Dedifferentiated amniotic fluid mesenchymal stem cell (primary cell): ENCODE measurements at regions not wholly inside any gene's neighbourhood (a gene's known extent, or its start where the extent isn't known, plus 50 kb on each side); places are given as distances from the start of the nearest gene placed in this dataset.

ENCODE experiments used
- DNase-seq: peaks from one replicate; pipeline ENCODE4 v3.0.0-alpha.2; 2016; ENCODE audit errors: extremely low spot score

DNA sequence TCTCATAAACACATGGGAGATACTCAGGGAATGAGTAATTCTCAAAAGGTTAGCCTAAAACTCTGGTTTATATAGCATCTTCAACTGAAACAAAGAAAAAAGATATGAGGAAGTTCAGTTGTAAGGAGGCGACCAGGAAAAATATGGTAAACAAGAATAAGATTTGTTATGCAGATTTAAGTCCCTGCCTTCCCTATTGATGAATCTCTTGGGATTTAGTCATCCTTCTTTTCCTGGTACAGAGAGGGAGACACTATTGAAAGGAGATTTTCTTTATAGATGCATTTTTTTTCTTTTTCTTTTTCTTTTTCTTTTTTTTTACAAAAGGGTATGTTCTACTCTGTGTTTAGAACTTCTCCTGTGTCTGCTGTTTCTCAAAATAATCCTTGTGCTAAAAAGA lies 557.5 kb downstream of the DNAJB9 start:
- DNase-seq = no peak

GRCh38 chr7:109131141-109131540 lies 561.5 kb downstream of the DNAJB9 start:
- no peak for DNase-seq

DNA sequence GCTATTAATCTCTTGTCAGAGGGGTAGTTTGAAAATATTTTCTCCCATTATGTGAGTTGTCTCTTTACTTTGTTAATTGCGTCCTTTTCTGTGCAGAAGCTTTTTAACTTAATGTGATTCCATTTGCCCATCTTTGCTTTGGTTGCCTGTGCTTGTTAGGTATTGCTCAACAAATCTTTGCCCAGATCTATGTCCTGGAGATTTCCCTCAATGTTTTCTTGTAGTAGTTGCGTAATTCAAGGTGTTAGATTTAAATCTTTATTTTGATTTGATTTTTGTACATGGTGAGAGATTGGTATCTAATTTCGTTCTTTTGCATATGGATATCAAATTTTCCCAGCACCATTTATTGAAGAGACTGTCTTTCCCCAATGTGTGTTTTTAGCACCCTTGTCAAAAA lies 567.2 kb downstream of the DNAJB9 start:
- DNase-seq = no peak

- no peak for DNase-seq
Observed at GRCh38 chr7:109154748-109155147, 585.1 kb downstream of the DNAJB9 start.

DNA sequence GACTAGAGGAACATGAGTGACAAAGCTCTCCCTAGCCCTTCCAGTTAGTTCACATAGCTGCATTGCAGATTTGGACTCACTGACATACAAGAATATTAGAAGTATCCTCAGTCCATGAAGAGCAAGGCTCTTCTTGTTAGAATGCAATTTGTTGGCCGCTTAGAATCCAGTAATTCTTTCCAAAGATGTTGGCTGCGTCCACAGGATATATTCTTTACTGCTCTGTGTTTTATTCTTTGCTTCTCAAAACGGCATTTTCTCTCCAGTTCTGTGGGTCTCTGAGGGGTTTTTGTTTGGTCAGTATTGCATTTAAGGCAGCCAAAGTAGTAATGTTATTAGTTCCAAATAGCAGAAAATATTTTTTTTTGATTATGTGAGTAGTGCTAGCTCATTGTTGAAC lies 588.6 kb downstream of the DNAJB9 start:
- DNase-seq = no peak

DNA sequence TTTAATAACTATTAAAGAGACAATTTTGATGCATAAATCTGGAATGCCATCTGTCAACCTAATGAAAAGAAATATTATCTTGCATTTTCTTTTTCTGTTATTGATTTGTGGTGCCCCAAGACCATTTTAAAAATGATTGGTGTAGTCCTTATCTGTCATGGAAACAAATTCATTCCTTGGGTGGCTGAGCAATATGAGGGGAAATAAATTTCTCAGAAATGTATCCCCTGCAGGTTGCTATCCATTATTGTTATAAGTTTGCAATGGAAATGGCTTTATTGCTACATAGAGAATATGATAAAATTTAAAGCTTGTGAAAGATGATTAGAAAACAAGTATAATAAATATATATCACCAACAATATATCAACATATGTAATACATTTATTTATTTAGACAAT lies 607.0 kb downstream of the DNAJB9 start:
- no peak for DNase-seq

DNA sequence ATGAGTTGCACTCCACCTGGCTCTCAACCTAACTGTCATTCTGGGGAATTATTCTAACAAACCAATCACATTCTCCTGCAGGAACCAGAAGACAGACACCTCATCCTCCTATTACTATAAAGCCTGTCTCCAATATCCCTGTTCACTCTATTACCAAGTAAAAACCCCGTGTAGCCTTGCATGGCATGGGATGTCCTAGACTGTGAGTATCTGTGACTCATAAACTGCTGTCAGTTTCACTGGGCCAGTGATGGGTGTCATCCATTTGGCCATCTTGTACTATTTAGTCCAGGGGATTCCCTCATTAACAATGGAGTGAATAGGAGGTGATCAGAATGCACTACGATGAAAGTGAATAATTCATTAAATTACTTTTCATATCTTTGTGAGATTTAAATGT lies 608.7 kb downstream of the DNAJB9 start:
- no peak for DNase-seq

DNA sequence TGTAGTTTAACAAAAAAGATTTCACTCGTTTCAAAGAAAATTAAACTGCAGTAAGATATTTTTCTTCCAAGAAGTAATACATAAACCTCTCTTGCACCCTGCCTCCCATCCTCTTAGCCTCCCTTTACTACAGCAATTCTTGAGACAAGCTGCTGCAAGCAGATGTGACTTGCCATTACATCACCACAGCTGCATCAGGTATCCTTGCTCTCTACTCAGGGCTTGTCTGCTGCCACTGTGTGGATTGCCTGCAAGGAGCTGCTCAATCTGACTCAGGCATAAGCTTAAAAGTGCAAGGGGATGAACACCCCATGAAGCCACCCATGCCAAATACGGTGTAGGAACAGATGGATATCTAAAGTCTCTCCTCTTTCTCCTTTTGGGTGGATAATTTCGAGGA lies 609.9 kb downstream of the DNAJB9 start:
- no peak for DNase-seq

GRCh38 chr7:109190766-109191398 lies 621.2 kb downstream of the DNAJB9 start:
- DNase-seq = no peak

DNA sequence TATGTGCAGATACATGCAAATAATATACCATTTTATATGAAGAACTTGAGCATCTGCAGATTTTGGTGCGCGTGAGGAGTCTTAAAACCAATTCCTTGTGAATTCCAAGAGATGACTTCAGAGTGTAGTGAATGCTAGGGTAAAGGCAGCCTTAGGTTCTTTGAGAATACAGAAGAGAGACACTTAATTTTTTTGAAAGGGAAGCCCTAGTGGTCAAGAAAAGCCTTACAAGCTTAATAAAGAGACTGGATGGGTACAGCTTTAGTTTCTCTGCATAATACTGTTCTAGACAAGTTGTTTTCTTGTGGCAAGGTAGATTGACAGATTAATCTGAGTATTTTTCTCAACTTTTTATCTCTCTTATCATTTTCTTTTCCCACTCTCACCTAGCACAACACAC lies 636.5 kb downstream of the DNAJB9 start:
- no peak for DNase-seq

GRCh38 chr7:109213081-109213480 lies 643.4 kb downstream of the DNAJB9 start:
- DNase-seq = no peak

GRCh38 chr7:109215341-109215740 lies 645.7 kb downstream of the DNAJB9 start:
- no peak for DNase-seq

DNA sequence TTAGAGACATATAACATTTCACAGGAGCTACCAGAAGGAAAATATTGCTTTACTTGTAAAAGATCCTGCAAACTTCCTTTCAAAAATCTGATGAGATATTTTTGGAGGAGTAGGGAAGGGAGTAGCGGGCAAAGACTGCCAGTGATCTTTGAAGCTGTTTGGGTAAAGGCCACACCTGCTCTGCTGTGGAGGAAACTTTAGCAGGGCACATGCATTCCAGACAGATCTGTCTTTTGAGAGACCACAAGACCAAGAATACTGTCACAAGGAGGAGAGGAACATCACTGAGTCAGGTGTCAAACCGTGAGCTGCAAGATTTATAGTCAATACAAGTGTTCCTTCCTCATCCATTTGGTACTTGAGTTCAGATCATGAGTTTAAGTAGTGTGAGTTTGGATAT lies 654.4 kb downstream of the DNAJB9 start:
- no peak for DNase-seq

DNA sequence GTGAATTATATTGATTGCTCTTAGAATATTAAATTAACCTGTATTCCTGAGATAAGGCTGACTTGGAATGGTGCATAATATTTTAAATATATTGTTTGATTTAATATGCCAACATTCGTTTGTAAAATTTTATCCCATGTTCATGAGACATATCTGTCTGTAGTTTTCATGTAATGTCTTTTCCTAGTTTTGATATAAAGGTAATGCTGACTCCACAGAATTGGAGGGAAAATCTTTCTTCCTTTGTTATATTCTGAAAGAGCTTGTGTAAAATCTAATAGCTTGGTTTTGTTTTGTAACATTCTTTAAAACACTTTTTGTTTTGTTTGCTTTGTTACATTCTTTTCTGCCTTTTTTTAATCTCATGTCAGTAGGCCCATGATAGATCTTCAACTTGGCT lies 657.0 kb downstream of the DNAJB9 start:
- DNase-seq = no peak

DNA sequence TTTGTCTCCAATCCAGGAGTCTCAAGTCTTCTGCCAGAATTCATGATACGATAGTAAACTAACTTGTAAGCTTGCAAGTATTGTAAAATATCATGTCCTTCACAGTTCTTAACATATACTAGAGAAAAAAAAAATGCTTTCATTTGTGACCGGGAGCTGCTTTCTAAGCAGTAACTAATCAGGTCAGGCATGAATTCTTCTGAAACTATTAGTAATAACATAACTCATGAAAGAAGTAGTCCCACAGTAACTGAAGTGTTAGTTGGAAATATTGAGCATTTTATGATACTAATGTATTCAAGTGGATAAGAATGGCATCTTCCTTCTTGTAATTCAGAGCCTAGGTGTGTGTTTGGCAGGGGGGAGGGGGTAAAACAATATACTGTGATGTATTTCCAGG lies 665.6 kb downstream of the DNAJB9 start:
- no peak for DNase-seq

DNA sequence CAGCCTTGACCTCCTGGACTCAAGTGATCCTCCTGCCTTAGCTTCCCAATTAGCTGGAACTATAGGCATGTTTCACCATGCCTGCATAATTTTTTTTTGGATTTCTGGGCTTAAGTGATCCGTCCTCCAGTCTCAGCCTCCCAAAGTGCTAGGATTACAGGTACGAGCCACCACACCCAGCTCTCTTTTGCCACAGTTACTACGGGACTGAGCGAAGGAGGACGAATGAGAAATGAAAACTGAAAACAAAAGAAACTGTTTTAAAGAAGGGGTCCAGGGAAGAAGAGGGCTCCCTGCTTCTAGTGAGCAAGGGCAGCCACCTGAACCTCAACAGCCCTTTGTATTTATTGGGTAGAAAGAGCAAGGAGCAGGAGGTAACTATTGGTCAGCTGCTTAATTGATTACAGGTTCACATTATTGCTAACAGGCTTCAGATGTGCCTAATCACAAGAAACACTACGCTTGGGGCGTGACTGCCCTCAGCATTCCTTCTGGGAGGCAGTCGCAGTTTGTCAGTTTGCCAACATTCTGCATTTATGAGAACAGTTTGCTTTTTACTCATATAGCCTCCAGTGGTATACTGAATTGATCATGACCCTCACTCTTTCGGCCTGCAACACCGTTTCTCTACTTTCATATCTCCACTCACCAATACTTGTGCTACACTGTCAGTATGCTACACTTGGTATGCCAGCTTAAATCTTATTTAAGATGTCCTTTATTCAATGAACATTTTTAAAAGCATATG lies 676.8 kb downstream of the DNAJB9 start:
- peak; percentile 81 for DNase-seq

DNA sequence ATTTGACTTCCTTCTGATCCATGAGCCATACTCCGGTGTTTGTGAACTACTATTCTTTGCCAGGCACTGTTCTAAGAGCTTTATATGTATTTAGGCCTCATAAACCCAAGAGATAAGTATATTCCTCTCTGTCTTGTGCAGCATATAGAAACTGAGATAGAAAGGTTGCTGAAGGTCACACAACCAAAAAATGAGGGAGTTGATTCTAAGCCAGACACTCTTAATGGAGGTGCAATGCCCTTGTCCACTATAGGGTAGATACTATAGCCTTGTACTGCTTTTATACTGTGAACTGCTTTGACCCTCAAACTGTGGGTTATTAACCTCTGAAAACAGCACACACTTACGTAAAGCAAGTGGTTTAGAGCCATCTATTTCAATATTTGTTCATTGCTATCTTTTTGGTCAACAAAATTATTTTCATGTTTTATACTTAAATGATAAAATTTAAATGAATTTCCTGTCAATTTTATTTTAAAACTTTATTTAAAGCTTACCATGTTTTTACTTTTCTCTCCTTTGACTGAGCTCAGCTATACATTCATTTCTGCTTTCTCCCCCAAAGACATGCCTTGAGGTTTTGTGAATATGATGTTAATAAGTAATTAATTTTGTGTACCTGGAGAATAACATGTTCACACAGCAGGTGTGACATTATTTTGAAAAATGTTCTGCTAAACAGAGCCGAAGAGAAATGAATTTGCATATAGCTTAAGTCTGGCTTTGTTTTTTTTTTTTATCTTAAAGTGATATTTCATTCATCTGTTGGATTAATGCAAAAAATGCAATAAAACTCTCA lies 687.3 kb downstream of the DNAJB9 start:
- DNase-seq = no peak

DNA sequence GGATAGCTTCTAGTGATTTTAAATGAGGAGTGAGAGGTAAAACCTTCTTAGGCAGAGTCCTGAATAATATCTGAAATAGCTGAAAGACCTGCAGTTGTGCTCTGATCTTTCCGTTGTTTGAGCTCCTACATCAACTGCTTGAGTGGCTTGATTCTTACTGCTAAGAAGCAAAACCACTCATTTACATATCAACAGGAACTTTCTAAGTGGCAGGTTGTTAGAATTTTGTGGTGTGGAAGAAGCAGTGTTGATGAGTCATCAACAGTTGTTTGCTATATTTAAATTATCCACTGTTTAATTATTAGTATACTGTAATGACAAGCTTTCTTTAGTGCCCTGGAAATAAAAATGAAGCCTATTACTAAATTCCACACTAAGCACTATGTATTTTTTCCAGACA lies 689.5 kb downstream of the DNAJB9 start:
- no peak for DNase-seq

- no peak for DNase-seq
Observed at GRCh38 chr7:109261781-109262180, 692.1 kb downstream of the DNAJB9 start.

GRCh38 chr7:109266610-109267009 lies 696.9 kb downstream of the DNAJB9 start:
- DNase-seq = no peak

- no peak for DNase-seq
Observed at GRCh38 chr7:109276348-109276747, 706.7 kb downstream of the DNAJB9 start.

GRCh38 chr7:109282726-109283125 lies 713.1 kb downstream of the DNAJB9 start:
- no peak for DNase-seq

- DNase-seq = no peak
Observed at GRCh38 chr7:109284943-109285342, 715.3 kb downstream of the DNAJB9 start.
